Renal cortex interstitium (tissue), 11 donors: ENCODE measurements at regions not wholly inside any gene's neighbourhood (a gene's known extent, or its start where the extent isn't known, plus 50 kb on each side); places are given as distances from the start of the nearest gene placed in this dataset.

Experiments used
- DNase-seq, 11 donors: peaks; one replicate each; pipeline ENCODE4 v3.0.0-alpha.2; 2013; ENCODE audit warnings: low read depth in 9 of 11, low spot score in 4 of 11; ENCODE audit errors: extremely low read depth in 1 of 11

DNA sequence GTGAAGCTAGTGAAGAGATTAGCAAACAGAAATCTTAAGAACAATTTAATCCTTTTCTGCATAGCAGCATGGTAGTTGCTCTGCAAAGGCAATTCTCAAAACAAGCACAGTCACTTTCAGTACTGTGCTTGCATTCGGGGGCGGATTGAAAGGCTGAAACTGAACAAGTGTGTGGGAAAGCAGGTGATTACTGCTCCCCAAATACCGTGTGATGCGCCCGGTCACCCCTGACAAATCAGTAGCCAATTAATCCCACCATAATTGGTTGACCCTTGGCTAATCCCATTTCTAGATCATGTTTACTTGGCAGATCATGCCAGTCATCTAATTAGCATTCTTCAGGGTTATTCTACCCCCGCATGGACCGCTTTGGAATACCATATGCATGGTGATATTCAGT lies 76.5 kb upstream of the ADRB1 start:
- no peak for DNase-seq

DNA sequence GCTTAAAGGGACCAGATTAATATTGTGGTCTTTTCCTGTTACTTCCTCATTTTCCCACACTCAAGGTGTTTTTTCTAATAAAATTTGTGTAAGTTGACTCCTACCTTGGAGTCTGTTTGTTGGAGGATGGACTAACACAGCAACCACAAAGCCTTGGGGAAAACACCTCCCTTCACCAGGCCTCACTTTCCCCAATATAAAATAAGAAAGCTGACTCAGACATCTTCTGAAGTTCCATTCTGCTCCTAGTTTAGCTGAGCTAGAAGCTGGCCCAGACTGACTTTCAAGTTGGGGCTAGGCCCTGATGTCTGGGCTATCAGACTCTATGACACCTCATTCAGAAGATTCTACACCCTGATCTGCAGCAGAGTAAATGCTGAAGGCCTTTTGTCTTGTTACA lies 73.0 kb upstream of the ADRB1 start:
- no peak for DNase-seq

DNA sequence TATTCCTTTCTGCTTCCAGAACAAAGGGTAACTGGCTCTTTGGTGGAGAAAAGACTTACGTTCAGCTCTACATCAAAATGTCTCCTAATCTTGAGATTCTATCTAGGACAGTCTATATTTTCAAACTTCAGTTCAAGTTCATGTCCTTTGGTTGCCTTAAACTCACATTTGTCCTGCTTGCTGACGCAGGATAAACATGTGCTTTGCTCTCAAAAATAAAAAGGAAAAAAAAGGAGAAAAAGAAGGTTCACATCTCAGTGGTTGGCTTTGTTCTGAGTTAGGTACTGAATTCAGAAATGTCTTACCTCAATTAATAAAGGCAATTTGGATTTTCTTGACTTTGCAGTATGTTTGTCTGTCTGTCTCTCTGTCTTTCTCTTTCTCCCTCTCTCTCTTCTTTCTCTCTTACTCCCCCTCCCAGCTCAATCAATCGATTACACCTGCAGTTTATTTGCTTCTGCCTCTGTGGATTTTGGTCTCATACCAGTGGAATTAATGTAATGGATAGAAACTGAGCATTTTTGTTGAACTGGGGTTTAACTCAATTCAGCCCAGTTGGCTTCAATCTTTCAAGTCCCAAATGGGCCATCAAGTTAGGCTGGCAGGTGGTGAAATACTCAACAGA lies 72.2 kb upstream of the ADRB1 start:
- no peak for DNase-seq

DNA sequence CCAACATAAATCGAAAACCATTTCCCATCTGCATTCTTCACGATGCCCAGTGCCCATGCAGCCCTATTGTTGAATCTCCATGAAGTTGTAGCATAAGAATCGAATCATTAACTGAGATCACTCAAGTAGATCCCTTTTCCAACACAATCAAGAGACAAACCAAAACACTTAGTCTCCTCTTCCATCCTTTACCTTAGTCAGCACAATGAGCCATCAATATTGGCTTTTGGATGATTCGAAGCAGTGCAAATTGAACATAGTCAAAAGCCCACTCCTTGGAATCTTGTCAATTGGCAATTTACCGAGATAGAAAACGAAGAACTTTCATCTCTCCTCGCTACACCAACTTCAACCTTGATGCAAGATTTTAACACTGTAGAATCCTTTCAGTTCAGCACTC lies 66.5 kb upstream of the ADRB1 start:
- no peak for DNase-seq

DNA sequence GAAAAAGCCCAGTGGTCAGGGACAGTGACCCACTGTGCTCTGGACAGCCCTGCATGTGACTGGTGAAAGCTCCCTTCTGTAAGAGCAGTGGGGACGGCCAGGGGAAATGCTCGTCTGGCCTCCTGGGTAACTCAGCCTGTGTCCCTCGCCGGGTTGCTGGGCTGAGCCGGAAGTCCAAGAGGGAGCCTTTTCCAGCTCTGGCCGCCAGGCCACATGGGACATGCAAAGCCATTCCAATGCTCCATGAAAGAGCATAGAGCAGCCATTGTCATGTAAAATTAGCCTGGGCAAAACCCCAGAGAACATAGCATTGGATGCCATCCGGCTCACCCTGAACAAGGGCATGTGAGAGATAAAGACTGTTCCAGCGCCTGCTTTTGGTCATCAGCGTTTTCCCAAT lies 64.9 kb upstream of the ADRB1 start:
- DNase-seq, result no peak

DNA sequence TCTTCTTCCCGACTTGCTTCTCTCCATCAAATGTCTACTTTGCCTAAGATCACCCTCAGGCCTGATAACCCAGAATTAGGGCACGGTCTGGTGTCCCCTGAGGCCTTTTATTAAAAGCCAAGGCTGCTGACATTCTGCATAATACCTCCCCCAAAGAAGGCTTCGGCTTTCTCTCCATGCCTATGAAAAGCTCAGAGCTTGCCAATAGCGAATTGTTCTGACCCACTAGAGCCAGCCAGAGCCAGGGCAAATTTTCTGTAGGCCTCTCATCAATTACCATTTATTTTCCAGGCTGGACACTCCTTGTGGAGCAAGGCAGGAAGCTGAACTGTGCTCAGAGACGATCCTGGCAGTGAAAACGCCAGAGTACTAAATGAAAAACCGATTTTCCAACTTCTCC lies 64.3 kb upstream of the ADRB1 start:
- no peak for DNase-seq

DNA sequence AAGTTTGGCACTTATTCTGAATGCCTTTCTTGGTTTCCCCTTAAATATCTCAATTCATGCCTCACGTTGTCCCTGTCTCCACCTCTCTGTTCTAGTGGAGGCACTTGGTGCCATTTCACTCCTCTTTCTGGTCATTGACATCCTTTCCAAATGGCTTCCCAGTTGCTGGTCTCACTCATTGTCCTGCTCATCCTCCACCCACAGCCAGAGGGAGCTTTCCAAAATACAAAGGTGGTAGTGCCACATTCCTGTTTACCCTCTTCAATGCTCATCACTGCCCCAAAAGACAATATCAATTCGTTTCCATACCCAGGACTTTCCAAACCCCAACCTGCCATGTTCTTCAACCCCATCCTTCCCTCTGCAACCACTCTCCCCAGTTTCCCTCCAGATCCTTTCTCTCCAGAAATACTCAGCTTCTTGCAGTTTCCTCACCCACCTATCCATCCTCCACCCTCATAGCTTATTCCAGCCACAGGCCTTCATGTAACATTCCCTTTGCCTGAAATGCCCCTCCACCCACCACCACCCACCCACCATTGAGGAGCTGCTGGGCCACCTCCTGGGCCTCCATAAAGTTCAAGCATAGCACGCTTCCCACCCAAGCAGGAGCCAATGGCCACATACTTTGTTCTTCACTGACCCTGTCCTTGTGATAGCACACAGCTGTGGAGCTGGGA lies 63.1 kb upstream of the ADRB1 start:
- DNase-seq, result no peak

DNA sequence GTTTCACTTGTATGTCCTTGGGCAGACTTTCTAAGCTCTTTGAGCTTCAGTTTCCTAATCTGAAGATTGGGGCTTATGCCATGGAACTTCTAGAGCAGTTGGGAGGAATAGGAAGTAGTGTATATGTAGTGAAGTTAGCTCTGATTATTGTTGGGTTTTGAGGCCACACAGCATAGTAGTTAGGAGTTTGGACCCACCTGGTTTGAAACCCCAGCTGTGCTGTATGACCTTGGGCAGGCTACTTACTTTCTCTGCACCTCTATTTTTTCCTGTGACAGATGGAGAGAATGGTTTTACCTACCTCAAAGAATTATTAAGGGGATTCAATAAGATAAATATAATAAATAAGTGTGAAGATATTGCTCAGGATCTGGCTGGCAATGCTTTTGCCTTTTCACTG lies 61.4 kb upstream of the ADRB1 start:
- no peak for DNase-seq

DNA sequence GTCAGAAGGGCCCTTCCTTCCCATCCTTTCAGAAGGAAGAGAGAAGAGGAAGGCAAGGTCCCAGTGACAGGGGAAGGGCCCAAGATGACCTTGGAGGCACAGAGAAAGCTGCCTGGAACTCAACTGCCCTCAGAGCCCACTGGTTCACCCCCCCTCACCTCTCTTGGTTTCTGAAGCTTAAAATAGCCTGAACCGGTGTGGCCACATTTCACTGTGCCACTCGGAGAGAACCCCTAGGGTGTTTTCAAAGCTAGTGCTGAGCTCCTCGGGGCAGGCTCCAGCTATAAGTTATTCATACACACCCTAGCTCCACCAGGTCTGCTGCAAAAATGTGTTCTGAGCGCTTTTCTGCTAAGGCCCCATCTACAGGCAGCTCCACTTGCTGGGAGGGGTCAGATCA lies 60.9 kb upstream of the ADRB1 start:
- DNase-seq, result peak in 10 of 11 donors; percentile 13 to 67 (median 39)

DNA sequence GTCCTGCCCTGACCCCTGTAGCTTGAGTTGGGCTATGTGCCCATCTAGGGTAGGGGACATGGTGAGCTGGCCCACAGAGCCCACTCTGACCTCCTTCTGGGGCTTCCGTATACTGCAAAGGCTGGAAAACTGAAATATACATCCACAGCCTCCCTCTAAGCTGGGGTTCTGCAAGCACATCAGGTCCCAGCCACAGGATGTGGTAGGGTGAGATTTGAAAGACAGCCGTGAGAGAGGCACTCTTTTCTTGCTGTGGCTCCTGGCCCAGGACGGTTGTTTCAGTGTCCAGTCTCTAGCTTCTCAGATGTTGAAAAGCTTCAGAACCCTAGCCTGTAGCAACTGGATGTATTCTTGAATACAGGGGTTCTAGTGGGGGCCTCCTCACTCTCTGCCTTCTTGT lies 60.1 kb upstream of the ADRB1 start:
- DNase-seq, result no peak

DNA sequence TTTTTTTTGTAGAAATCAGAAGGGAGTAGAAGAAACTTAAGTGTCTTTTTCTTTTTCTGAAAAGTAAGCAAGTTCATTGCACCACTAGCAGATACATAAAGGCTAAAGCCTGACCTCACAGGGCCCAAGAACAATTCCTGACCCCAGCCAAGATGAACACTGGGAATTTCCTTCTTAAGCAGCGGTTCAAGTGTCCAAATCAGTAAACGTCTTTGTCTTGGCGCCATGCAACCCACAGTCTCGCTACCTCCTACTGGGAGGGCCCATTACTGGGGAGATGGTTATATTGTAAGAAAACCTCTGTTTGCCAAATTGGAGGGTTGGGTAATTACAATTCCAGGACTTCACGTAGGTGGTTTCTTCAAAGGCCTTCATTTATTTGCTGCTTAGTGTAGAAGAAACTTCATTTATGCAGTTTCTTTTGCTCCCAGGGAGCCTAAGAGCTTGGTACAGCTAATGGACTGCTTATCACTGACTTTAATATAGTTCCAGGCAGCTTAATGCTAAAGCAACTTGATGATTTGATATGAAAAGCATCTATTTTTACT lies 58.3 kb upstream of the ADRB1 start:
- DNase-seq, result no peak

DNA sequence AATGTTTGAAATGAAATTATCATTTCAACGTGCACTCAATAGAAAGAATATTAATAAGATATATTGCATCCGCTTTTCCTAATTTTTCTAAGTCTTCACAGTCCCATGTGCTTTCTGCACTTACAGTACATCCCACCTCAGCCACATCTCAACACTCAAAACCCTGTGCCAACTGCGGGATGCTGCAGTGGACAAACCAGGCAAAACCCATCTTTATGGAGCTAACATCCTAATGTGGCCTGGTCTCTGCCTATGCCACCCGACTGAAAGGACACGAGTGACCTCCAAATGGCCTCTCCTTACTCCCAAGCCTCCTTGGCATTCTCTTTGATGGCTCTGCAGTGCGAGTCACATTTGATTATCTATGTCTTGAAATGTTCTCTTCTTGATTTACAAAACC lies 57.4 kb upstream of the ADRB1 start:
- no peak for DNase-seq

DNA sequence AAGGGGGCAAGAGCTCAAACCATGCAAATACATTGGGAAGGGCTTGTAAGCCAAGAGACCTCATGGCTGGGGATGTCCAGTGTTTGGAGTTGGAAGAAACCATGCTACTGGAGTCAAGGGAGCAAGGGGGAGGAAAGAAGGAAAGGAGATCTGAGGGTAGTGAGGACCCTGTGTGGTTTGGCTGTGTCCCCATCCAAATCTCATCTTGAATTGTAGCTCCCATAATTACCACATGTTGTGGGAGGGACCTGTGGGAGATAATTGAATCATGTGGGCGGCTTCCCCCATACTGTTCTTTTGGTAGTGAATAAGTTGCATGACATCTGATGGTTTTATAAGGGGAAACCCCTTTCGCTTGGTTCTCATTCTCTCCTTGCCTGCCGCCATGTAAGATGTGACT lies 56.5 kb upstream of the ADRB1 start:
- no peak for DNase-seq

DNA sequence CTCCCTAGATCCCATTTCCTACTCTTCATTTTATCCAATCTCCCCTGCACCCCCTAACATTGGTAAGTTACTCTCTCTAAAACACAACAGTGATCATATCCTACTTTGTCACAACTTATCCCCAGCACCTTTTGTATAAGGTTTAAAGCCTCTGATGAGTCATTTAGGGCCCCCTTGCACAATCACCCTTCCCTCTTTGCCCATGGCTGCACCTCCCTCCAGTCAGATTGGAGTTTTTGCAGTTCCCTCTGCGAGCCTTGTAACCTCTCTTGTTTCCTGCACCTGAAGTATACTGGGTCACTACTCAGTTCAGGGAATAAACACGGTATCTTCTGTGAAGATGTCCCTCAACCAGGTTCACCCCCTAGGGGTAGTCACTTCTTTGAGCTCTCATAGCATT lies 55.9 kb upstream of the ADRB1 start:
- DNase-seq, result no peak

DNA sequence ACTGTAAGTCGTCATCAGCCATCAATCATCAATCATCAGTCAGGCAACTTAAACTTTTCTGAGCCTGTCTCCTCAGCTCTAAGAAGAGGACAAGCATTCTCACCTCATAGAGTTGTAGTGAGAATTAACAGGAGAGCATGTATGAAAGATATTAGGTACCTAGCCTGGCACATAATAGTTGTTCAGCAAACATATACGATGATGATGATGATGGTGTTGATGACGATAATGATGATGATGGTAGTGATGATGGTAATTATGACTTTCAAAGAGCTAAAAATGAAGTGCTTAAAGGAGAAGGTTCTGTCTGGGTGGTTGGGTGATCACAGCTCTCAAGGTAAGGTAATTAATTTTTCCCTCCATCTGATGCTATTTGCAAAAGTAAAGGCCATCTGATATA lies 55.1 kb upstream of the ADRB1 start:
- DNase-seq, result no peak

DNA sequence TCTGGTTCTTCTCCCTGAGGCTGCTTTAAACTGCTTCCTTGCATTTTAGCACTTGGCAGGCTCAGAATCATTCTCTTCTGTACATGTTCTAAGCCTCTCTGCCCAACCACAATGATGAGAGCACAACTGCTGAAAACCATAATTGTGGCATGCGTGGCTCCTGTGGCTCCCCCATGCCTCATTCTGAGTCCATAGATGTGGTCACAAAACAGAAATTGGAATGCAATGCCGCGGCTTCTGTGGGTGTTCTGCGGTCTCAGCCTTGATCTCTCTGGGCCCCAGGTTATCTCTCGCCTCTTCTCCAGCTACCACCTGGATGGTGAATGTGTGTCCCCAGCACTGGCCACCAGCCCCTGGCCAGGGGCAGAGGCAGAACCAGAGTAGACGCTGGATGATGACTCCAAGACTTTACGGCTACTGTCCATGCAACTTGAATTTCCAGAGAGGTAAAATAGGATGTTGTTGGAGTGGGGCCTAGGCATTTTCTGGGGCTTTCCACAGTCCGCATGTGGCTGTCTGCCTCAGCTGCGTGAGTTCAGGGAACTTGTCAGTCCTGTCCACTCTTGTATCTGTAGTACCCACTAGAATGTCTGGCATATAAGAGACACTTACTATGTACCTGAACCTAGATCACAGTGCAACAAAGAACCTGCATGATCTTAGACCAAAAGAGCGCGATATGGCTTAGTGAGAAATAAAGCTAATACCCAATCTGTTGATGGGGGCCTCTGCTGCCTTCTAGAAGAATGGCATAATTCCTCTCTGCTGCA lies 52.4 kb upstream of the ADRB1 start:
- DNase-seq, result no peak

DNA sequence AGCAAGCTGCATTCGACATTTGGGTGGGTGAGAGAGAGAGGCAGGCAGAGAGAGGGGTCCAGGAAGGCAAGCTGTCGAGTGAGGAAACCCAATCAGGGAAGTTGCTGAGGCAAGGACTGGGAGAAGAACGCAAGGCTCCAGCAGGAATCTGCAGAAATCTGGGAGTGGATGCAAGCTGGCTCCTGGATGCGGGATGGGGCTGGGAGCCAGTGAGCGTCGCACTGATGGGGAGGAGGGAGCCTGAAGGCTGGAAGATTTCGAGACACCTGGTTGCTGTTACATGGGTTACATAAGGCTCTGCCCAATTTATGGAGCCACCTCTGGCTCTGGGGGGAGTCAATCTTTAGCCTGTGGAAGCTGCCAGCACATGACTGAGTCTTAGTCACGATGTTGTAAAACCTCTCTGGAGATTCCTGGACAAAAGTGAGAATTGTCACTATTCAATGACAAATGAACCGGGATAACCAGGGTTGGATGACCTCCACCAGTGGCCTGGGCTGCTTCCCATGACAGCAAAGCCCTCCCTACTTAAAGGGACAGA lies 51.1 kb upstream of the ADRB1 start:
- DNase-seq, result no peak

DNA sequence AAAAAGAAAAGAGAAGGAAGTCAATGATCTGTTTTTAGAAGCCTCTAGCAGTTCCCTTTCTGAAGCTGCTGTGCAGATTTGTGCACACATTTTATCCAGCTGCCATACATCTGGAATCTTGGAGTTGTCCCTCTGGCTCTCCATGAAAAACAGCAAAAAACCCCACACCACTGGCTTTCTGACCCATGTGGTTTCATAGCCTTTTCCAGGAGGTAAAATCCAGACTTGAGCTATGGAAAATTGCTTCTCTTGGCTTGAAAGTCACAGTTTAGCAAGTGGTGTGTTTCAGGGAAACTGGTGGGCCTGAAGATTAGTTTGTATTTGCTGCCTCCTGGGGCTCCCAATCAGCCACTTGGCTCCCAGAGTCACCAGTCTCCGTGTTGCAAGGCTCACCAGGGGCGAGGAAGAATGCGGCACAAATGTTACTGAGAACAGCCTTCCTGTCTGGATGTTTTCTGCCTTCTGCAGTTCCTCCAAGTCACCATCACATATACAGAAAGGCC lies 50.1 kb upstream of the ADRB1 start:
- peak in 6 of 11 donors; percentile 3 to 30 (median 15) for DNase-seq
